Globus pallidus (tissue), 1 donor: ENCODE measurements at regions not wholly inside any gene's neighbourhood (a gene's known extent, or its start where the extent isn't known, plus 50 kb on each side); places are given as distances from the start of the nearest gene placed in this dataset.
"Not testable (repeated sequence)": the region's sequence is repeated elsewhere in the genome, so short reads cannot be mapped to it uniquely, and the experiment has no call there.

ENCODE experiments used
- DNase-seq: peaks from one replicate; pipeline ENCODE4 v3.0.0-alpha.2; 2015; ENCODE audit warnings: low spot score

- DNase-seq: no peak
Observed at GRCh38 chrX:128619490-128619889, 567.3 kb upstream of the ACTRT1 start.

GRCh38 chrX:128616933-128617332 is 564.7 kb upstream of the ACTRT1 start:
- DNase-seq: no peak

- DNase-seq: not testable (repeated sequence)
Observed at GRCh38 chrX:128606817-128607216, 554.6 kb upstream of the ACTRT1 start.

GRCh38 chrX:128606357-128606756 is 554.2 kb upstream of the ACTRT1 start:
- DNase-seq: not testable (repeated sequence)

GRCh38 chrX:128601706-128602105 is 549.5 kb upstream of the ACTRT1 start:
- DNase-seq: no peak

- DNase-seq: no peak
Observed at GRCh38 chrX:128599632-128600031, 547.4 kb upstream of the ACTRT1 start.

GRCh38 chrX:128582036-128582435 is 529.8 kb upstream of the ACTRT1 start:
- no peak for DNase-seq

GRCh38 chrX:128581615-128582014 is 529.4 kb upstream of the ACTRT1 start:
- DNase-seq: no peak

GRCh38 chrX:128543114-128543513 is 490.9 kb upstream of the ACTRT1 start:
- no peak for DNase-seq

- DNase-seq: no peak
Observed at GRCh38 chrX:128518508-128518907, 466.3 kb upstream of the ACTRT1 start.

GRCh38 chrX:128517691-128518090 is 465.5 kb upstream of the ACTRT1 start:
- no peak for DNase-seq

GRCh38 chrX:128504496-128504895 is 452.3 kb upstream of the ACTRT1 start:
- DNase-seq: no peak

GRCh38 chrX:128464116-128464515 is 411.9 kb upstream of the ACTRT1 start:
- DNase-seq: no peak

- DNase-seq: no peak
Observed at GRCh38 chrX:128460835-128461234, 408.6 kb upstream of the ACTRT1 start.

- no peak for DNase-seq
Observed at GRCh38 chrX:128458888-128459287, 406.7 kb upstream of the ACTRT1 start.

- DNase-seq: no peak
Observed at GRCh38 chrX:128457674-128458073, 405.5 kb upstream of the ACTRT1 start.

GRCh38 chrX:128439159-128439558 is 387.0 kb upstream of the ACTRT1 start:
- DNase-seq: no peak

GRCh38 chrX:128438082-128438481 is 385.9 kb upstream of the ACTRT1 start:
- DNase-seq: no peak

- no peak for DNase-seq
Observed at GRCh38 chrX:128436397-128437103, 384.3 kb upstream of the ACTRT1 start.

GRCh38 chrX:128425546-128425945 is 373.3 kb upstream of the ACTRT1 start:
- DNase-seq: no peak

- DNase-seq: no peak
Observed at GRCh38 chrX:128408842-128409241, 356.6 kb upstream of the ACTRT1 start.

- DNase-seq: no peak
Observed at GRCh38 chrX:128396601-128397000, 344.4 kb upstream of the ACTRT1 start.

GRCh38 chrX:128383846-128384245 is 331.6 kb upstream of the ACTRT1 start:
- not testable (repeated sequence) for DNase-seq

- DNase-seq: no peak
Observed at GRCh38 chrX:128365492-128365891, 313.3 kb upstream of the ACTRT1 start.
